ENCODE measurements at regions not wholly inside any gene's neighbourhood (a gene's known extent, or its start where the extent isn't known, plus 50 kb on each side); places are given as distances from the start of the nearest gene placed in this dataset.

GRCh38 chr9:134496413-134497282 lies 145.0 kb upstream of the COL5A1 start:
- TF ChIP-seq EZH2phosphoT487 (IDR thresholded peaks at IDR 0.05; ENCODE audit: borderline replicate concordance) = no peak
- TF ChIP-seq, protein P1, sequence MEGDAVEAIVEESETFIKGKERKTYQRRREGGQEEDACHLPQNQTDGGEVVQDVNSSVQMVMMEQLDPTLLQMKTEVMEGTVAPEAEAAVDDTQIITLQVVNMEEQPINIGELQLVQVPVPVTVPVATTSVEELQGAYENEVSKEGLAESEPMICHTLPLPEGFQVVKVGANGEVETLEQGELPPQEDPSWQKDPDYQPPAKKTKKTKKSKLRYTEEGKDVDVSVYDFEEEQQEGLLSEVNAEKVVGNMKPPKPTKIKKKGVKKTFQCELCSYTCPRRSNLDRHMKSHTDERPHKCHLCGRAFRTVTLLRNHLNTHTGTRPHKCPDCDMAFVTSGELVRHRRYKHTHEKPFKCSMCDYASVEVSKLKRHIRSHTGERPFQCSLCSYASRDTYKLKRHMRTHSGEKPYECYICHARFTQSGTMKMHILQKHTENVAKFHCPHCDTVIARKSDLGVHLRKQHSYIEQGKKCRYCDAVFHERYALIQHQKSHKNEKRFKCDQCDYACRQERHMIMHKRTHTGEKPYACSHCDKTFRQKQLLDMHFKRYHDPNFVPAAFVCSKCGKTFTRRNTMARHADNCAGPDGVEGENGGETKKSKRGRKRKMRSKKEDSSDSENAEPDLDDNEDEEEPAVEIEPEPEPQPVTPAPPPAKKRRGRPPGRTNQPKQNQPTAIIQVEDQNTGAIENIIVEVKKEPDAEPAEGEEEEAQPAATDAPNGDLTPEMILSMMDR (conservative IDR thresholded peaks at IDR 0.05; ENCODE audit: low read length) = no peak
